Right renal cortex interstitium (tissue), 3 donors: ENCODE measurements at regions not wholly inside any gene's neighbourhood (a gene's known extent, or its start where the extent isn't known, plus 50 kb on each side); places are given as distances from the start of the nearest gene placed in this dataset.

ENCODE experiments used
- DNase-seq, 3 donors: peaks; one replicate each; pipeline ENCODE4 v3.0.0-alpha.2; 2013; ENCODE audit warnings: low read depth in 3 of 3, low spot score in 2 of 3

DNA sequence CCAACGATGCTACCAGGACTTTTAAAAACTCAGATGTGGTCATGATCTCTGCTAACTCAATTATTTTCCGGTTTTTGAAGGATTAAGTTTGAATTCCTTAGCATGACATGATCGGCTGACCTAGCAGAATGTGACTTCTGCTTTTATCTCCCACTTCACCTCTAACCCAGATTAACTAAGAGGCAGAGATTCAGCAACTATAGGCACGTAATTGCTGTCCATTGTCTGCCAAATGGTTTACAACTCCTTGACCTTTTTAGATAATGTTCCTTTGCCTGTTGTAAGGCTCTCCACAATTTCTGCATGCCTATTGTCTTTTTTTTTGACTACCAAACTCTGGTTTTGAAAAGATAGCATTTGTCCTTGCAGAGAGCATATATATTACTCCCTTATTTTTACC, 268.2 kb downstream of the BRINP1 start:
- DNase-seq, result no peak

DNA sequence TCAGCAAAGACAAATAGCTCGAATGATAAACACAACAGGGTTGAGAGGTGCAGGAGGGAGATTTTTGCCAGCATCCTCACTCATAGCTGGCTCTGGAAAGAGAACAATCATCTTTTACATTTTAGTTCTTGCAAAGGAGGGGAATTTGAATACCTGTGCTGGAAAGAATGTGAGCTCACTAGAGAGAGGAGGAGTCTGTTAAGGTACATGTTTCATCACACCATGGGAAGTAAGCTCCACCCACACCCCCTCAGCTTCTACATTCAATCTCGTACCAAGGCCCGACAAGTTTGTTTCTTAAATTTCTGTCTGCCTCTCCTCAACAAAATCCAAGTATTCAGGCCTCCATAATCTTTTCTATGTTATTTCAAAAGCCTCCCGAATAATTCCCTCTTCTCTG, 254.6 kb downstream of the BRINP1 start:
- DNase-seq, result no peak
